CD14-positive monocyte (primary cell): ENCODE measurements at regions not wholly inside any gene's neighbourhood (a gene's known extent, or its start where the extent isn't known, plus 50 kb on each side); places are given as distances from the start of the nearest gene placed in this dataset.

ENCODE experiments used
- DNase-seq, 3 donors: peaks; one replicate each; pipeline ENCODE4 v3.0.0-alpha.2; 2011 to 2022
- H2AFZ ChIP-seq: 2 replicates; pipeline ENCODE4 v1.6.0; 2012; ENCODE audit warnings: mild to moderate bottlenecking, low read depth, low read length, inconsistent platforms; ENCODE audit not compliant: insufficient read depth, poor library complexity, severe bottlenecking
- H3K27ac ChIP-seq, 2 donors: 1 replicate in 1 of 2; 2 replicates in 1 of 2; pipeline ENCODE4 v1.5.1; 2012 to 2013; ENCODE audit warnings: low read length in 2 of 2, control low read depth in 1 of 2, inconsistent platforms in 1 of 2, low read depth in 1 of 2, mild to moderate bottlenecking in 1 of 2
- H3K27me3 ChIP-seq, 2 donors: one replicate each; pipeline versions ENCODE4 v1.6.0 to v1.6.1; 2011 to 2013; ENCODE audit warnings: low read length in 2 of 2; ENCODE audit not compliant: control insufficient read depth in 2 of 2, insufficient read depth in 2 of 2
- H3K36me3 ChIP-seq, 2 donors: replicated peaks in 1 of 2; 1 replicate in 1 of 2; 2 replicates in 1 of 2; pipeline versions ENCODE4 v1.5.1 to v1.6.1; 2012 to 2013; ENCODE audit warnings: low read length in 2 of 2, control low read depth in 1 of 2, inconsistent platforms in 1 of 2, mild to moderate bottlenecking in 1 of 2; ENCODE audit not compliant: insufficient read depth in 2 of 2, control insufficient read depth in 1 of 2
- H3K4me1 ChIP-seq, 2 donors: 1 replicate in 1 of 2; 2 replicates in 1 of 2; pipeline versions ENCODE4 v1.5.1 to v1.6.1; 2012 to 2013; ENCODE audit warnings: low read length in 2 of 2, control low read depth in 1 of 2, inconsistent platforms in 1 of 2, mild to moderate bottlenecking in 1 of 2, moderate library complexity in 1 of 2; ENCODE audit not compliant: insufficient read depth in 2 of 2, control insufficient read depth in 1 of 2
- H3K4me2 ChIP-seq: replicated peaks from 2 replicates; pipeline ENCODE3; 2012; ENCODE audit warnings: low read length, moderate library complexity, mild to moderate bottlenecking; ENCODE audit not compliant: poor library complexity, severe bottlenecking; ENCODE audit errors: extremely low read depth
- H3K4me3 ChIP-seq, 3 experiments: fragments of 200-600 bp in 1 of 3; sonication (generic) in 1 of 3; replicated peaks in 1 of 3; 1 replicate in 2 of 3; 2 replicates in 1 of 3; pipeline ENCODE4 v1.5.1; 2011 to 2013; ENCODE audit warnings: low read length in 3 of 3, mild to moderate bottlenecking in 3 of 3, control low read depth in 2 of 3, low read depth in 2 of 3, inconsistent platforms in 1 of 3, moderate library complexity in 1 of 3
- H3K79me2 ChIP-seq: 2 replicates; pipeline ENCODE4 v1.6.0; 2012; ENCODE audit warnings: mild to moderate bottlenecking, control low read depth, inconsistent platforms, low read length, moderate library complexity; ENCODE audit not compliant: insufficient read depth
- H3K9ac ChIP-seq: 2 replicates; pipeline ENCODE4 v1.6.0; 2017; ENCODE audit warnings: low read length, mild to moderate bottlenecking; ENCODE audit not compliant: insufficient read depth, poor library complexity, severe bottlenecking
- H3K9me3 ChIP-seq, 2 donors: replicated peaks in 1 of 2; 1 replicate in 1 of 2; 2 replicates in 1 of 2; pipeline versions ENCODE4 v1.5.1 to v1.6.1; 2012 to 2013; ENCODE audit warnings: low read length in 2 of 2, control low read depth in 1 of 2; ENCODE audit not compliant: control insufficient read depth in 1 of 2, insufficient read depth in 1 of 2
- H4K20me1 ChIP-seq: 2 replicates; pipeline ENCODE4 v1.6.0; 2012; ENCODE audit warnings: mild to moderate bottlenecking, low read length, control low read depth, moderate library complexity; ENCODE audit not compliant: insufficient read depth
- H3K27ac Mint-ChIP-seq, 7 donors: one replicate each; pipeline ENCODE4 v1.8.0; 2020; ENCODE audit warnings: mild to moderate bottlenecking in 7 of 7, mixed read lengths in 7 of 7, moderate library complexity in 6 of 7, inconsistent platforms in 2 of 7
- H3K27me3 Mint-ChIP-seq, 3 donors: one replicate each; pipeline ENCODE4 v1.8.0; 2021 to 2022; ENCODE audit warnings: low read depth in 3 of 3, mild to moderate bottlenecking in 3 of 3, mixed read lengths in 3 of 3, moderate library complexity in 3 of 3, inconsistent platforms in 1 of 3
- H3K36me3 Mint-ChIP-seq, 2 donors: one replicate each; pipeline ENCODE4 v1.8.0; 2020; ENCODE audit warnings: mixed read lengths in 2 of 2, inconsistent platforms in 1 of 2, mild to moderate bottlenecking in 1 of 2
- H3K4me1 Mint-ChIP-seq: one replicate; pipeline ENCODE4 v1.8.0; 2020; ENCODE audit warnings: mild to moderate bottlenecking, mixed read lengths
- H3K4me3 Mint-ChIP-seq, 2 donors: one replicate each; pipeline ENCODE4 v1.8.0; 2020; ENCODE audit warnings: mild to moderate bottlenecking in 2 of 2, mixed read lengths in 2 of 2, moderate library complexity in 1 of 2
- H3K9me3 Mint-ChIP-seq, 7 donors: one replicate each; pipeline ENCODE4 v1.8.0; 2020 to 2022; ENCODE audit warnings: mixed read lengths in 7 of 7, mild to moderate bottlenecking in 6 of 7, moderate library complexity in 6 of 7, inconsistent platforms in 2 of 7
- WGBS: methylation state at CpG from one replicate; pipeline ENCODE4 v1.1.5; 2013; ENCODE audit warnings: missing lambda C conversion rate; ENCODE audit not compliant: insufficient coverage; 5-methylcytosine and 5-hydroxymethylcytosine counted together
- intact Hi-C, 2 donors: fragments of 100-400 bp; cut with micrococcal nuclease; formaldehyde crosslinking; loops; one replicate each; pipeline versions ENCODE4 v1.15.0 to v1.15.1; 2023
- TF ChIP-seq, protein P1 (sequence below): fragments of 200-600 bp; IDR thresholded peaks from one replicate; pipeline ENCODE4 v1.8.0; 2022; ENCODE audit warnings: antibody characterized with exemption, mild to moderate bottlenecking

DNA sequence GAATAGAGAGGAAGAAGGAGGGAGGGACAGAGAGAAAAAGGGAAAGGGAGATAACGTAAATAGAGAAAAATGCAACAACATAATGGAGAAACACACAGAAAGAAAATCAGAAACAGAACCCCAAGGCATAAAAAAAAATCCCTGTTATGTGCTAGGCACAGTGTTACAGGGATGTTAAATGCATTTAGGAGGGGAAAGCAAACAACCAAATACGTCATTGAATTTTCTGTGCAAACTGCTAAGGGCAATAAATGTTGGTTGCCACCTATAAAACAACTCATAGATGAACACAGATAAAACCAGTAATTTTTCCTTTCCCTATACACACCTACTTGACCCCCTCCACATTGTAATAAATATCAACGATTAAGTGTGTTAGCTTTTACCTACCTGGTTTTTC lies 51.3 kb upstream of the ASTN2 start:
- no peak overlapping the region for H3K27ac ChIP-seq
- no CpG with 5 or more reads among the region's 3 CpGs for WGBS
- no peak overlapping the region for H2AFZ ChIP-seq
- no peaks in the 10 kb centered on the region for H3K36me3 Mint-ChIP-seq
- H3K27ac Mint-ChIP-seq, result no peak overlapping the region
- no peak overlapping the region for H3K4me2 ChIP-seq
- H3K9me3 Mint-ChIP-seq, result peaks cover 0 to 8% (median 0%) of the 10 kb centered on the region in 7 donors
- H3K4me1 ChIP-seq, result no peaks in the 10 kb centered on the region
- DNase-seq, result no peak
- H3K9me3 ChIP-seq, result no peaks in the 10 kb centered on the region
- peaks cover 1 to 2% (median 2%) of the 10 kb centered on the region in 3 donors for H3K27me3 Mint-ChIP-seq
- TF ChIP-seq, protein P1, sequence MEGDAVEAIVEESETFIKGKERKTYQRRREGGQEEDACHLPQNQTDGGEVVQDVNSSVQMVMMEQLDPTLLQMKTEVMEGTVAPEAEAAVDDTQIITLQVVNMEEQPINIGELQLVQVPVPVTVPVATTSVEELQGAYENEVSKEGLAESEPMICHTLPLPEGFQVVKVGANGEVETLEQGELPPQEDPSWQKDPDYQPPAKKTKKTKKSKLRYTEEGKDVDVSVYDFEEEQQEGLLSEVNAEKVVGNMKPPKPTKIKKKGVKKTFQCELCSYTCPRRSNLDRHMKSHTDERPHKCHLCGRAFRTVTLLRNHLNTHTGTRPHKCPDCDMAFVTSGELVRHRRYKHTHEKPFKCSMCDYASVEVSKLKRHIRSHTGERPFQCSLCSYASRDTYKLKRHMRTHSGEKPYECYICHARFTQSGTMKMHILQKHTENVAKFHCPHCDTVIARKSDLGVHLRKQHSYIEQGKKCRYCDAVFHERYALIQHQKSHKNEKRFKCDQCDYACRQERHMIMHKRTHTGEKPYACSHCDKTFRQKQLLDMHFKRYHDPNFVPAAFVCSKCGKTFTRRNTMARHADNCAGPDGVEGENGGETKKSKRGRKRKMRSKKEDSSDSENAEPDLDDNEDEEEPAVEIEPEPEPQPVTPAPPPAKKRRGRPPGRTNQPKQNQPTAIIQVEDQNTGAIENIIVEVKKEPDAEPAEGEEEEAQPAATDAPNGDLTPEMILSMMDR, result no peak
- no peaks in the 10 kb centered on the region for H3K27me3 ChIP-seq
- H4K20me1 ChIP-seq, result no peaks in the 10 kb centered on the region
- H3K4me1 Mint-ChIP-seq, result no peaks in the 10 kb centered on the region
- intact Hi-C loops, result no loop called here
- H3K79me2 ChIP-seq, result no peaks in the 10 kb centered on the region
- no peak overlapping the region for H3K9ac ChIP-seq
- no peak overlapping the region for H3K4me3 ChIP-seq
- no peak overlapping the region for H3K4me3 Mint-ChIP-seq
- no peaks in the 10 kb centered on the region for H3K36me3 ChIP-seq

DNA sequence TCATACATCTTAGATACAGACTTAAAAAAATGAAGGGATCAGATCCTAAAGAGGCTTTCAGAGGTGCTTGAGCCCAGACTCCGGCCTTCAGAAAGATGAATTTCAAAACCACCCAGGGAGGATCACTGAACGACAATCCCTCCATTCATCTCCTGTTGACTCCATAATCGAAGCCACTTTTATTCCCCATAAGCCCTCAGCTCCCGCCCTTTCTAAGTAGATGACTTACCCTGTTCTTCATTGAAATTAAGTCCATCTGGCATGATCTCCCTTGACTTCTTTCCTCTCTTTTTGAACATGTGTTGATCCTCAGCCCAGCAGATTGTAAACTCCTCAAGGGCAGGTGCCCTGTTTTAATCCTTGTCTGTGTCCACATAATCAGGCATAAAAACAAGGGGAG lies 50.8 kb upstream of the ASTN2 start:
- Histone ChIP-seq H3K9me3 (no peaks in the 10 kb centered on the region), H3K4me2 (no peak overlapping the region), H3K27ac (no peak overlapping the region), H3K27me3 (no peaks in the 10 kb centered on the region), H3K36me3 (no peaks in the 10 kb centered on the region), H3K9ac (no peak overlapping the region), H3K4me3 (no peak overlapping the region), H2AFZ (no peak overlapping the region), H3K79me2 (no peaks in the 10 kb centered on the region), H3K4me1 (no peaks in the 10 kb centered on the region), H4K20me1 (no peaks in the 10 kb centered on the region)
- Mint-ChIP-seq H3K27ac (no peak overlapping the region), H3K4me1 (no peaks in the 10 kb centered on the region), H3K9me3 (peaks cover 0 to 8% (median 0%) of the 10 kb centered on the region in 7 donors), H3K27me3 (peaks cover 1 to 2% (median 2%) of the 10 kb centered on the region in 3 donors), H3K36me3 (no peaks in the 10 kb centered on the region), H3K4me3 (no peak overlapping the region)
- WGBS, result 92% methylated on average over 3 of the region's 4 CpGs
- TF ChIP-seq, protein P1, result no peak
- intact Hi-C loops, result no loop called here
- no peak for DNase-seq
